Ureter (tissue), 1 donor: ENCODE measurements at regions not wholly inside any gene's neighbourhood (a gene's known extent, or its start where the extent isn't known, plus 50 kb on each side); places are given as distances from the start of the nearest gene placed in this dataset.

Experiments
- DNase-seq: peaks from one replicate; pipeline ENCODE4 v3.0.0-alpha.2; 2020; ENCODE audit warnings: low spot score
- donor health status: DM: yes; HTN: yes; CAD: no.

DNA sequence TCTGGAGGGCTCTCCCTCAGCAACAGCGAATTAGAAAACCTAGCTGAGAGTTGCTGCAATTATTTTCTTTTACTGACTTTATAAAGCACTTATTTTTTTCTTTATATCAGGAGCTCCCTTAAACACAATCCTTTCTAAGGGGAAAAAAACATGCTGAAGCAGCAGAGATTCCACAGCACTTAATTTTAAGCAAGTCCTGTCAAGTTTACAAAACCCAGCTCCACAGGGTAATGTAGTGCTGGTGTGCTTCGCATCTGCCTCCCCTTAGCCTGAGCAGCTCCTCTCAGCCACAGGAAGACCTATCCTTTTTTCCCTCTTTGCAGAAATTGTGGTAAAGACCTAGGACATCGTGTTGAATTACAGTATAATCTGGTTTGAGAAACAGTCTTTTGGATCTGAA lies 208.1 kb upstream of the SYNDIG1 start:
- DNase-seq: no peak

DNA sequence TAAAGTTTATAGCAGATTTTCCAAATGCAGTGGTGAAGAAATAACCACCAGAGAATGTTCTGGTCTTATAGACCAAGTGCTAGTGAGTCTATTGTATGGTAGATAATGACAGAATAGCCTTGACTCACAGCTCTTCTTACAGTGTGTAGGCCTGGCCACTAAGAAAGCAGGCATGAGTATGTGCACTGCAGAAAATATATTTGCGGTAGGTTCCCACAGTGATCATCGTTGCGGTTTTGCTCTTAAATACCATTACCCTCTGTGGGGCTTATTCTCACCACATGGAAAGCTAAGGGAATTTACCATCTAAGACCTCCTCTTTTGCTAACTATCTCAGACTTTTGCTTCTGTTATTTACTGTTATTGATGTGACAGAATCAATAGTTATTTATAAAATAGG lies 212.3 kb upstream of the SYNDIG1 start:
- DNase-seq: no peak

DNA sequence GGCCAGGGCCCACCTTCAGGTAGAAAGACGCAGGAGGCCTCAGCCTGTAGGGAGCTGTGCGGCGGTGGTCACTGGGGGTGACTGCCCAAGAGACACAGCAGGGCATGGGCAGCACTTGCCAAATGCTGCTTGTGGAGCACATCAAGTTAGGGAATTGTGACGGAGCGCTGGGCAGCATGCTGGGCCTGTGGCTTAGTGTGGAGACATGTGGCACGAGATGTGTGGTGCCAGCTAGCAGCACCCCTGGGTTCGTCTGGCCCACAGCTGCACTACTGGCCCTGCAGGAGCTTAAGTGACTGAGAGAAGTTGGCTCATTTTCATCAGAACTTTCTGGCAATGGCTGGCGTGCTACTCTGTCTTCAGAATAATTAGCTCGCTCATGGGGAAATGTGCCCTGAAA lies 213.1 kb upstream of the SYNDIG1 start:
- DNase-seq: no peak

DNA sequence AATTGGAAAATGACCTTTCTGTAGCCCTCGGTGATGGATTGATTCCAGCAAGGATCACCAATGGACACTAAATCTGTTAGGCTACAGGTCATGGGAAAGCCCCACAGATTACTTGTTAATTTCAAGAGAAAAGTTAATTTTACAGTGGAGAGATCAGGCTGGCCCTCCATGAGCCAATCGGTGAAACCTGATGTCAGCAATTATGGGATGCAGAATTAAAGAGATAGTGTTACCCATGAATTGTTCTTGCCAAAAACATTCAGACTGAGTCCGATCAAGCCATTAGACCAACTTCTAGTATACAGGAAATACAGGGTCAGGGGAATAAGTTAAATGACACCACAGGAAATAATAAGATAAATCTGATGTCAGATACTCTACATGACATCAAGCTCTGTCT lies 214.9 kb upstream of the SYNDIG1 start:
- no peak for DNase-seq

DNA sequence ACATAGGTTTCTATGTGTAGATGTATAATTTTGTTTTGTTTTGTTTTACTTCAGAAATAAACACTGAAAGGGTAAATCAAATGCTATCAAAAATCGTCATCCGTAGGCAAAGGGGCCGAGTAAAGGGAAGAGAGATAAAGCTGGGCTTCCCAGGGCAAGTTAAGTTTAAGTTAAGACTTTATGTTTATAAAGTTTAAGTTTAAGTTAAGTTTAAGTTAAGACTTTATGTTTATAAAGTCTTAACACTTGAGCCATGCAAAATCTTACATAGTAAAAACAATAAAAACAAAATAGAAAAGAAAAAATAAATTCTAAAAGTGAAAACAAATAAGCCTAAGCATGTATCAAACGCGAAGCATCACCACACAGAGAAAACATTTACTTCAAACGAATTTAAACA lies 216.1 kb upstream of the SYNDIG1 start:
- no peak for DNase-seq

DNA sequence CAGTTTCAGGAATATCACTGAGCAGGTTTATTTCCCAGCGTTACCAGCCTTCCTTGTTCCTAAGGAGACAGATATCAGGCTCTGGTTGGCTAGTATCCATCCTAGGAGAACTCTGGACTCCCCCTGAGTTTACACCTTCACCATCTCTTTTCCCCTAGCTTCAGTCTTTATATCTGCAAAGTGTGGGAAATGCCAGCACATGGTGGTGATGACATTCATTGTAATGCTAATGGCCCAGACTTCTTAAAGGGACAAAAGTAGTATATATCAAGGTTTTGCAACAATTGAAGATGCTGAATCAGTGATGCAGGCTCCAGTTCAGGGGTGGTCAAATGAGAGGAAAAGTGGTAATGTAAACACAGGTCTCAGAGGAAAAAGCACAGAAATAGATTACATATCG lies 224.3 kb upstream of the SYNDIG1 start:
- DNase-seq: no peak

DNA sequence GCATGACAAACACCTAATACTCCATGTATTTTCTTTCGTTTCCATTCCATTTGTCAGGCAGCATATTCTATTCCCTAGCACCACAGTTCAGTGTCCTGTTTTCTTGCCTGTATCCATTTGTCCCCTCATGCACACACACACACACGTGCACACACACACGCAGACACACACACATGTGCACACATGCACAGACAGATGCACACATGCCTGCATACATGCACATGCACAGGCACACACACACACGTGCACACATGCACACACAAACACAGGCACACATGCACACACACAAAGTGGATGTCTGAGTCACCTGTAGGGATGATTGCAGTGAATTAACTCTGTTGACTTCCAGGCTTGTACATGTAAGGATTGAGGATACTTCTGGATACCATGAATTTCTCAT lies 226.7 kb upstream of the SYNDIG1 start:
- no peak for DNase-seq

DNA sequence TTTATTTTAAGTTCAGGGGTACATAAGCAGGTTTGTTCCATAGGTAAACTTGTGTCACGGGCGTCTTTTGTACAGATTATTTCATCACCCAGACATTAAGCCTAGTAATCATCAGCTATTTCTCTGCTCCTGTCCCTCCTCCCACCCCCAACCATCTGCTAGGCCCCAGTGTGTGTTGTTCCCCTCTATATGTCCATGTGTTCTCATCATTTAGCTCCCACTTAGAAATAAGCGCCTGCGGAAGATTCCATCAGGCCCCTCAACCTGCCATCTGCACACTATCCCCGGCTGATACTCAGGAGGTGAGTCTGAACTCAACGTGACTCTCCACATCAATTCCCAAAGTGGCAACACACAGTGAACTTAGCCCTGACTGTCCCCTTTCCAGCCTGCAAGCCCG lies 228.0 kb upstream of the SYNDIG1 start:
- DNase-seq: no peak

DNA sequence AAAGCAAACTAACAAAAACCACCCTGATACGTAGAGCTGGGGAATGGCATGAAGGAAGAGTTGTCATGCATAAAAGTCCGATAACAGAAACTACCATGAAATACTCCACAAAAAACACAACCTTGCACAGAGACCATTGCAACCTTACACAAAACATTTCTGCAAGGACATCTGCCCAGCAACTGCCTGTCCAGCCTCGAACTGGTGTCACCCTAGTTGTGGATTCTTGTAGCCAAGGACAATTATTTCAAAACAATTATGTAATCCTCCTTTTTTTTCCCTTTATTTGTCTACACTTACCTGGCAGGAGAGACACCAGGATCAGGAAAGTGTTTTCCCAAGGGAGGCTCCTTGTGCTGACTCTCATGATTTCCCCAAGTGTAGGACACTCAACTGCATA lies 232.5 kb upstream of the SYNDIG1 start:
- DNase-seq: no peak

DNA sequence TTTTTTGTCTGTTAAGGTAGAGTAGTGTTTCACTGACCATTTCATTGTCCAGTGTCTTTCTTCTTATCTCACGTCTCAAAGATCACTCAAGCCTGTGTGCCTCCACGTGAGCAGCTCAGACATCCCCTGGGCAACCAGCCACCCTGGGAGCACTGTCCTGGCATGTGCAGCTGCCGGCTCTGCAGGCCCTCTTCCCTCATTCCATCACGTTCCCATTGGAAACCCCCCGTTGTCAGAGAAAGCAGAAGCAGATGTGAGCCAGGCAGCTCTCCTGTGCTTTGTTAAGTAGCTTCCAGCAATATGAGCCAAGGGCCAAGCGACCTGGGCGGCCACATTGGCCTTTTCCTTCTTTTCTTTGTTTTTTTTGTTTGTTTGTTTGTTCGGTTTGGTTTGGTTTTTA lies 233.2 kb upstream of the SYNDIG1 start:
- no peak for DNase-seq

DNA sequence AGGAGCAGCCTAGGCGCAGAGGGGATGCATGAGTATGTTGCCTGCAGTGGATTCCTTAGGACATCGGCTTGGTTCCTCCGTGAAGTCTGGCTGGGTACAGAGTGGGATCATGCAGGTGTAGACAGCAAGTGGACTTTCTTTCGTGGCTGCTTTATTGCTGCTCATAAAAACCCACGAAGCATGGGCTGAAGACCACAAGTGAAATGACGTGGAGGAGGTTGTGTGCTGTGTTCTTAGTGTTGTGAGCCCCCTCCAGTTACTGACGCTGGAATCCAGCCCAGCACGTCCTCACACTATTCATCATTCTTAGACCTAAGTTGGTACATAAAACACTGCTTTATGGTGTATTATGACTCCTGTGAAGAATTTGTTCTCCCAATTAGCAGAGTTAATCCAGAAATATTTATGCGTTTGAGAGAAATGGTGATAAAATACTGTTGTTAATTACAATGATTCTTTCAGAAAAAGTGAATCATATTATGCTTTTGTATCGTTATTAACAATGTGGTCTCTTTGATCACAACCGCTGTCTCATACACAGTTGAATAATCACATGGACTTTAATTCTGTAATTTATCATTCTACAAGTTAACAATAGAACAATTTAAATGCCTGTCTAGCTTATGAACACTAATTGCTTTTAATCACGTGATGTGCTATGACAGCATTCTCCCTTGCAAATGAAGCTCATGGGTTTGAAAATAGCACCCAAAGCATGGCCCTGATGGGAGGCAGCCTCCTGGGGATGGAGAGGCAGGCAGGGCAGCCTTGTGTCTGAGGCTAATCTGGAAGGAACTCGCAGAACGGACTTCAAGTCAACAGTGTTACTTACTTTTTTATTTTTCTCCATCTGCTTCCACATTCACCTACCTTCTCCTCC lies 233.9 kb upstream of the SYNDIG1 start:
- no peak for DNase-seq

DNA sequence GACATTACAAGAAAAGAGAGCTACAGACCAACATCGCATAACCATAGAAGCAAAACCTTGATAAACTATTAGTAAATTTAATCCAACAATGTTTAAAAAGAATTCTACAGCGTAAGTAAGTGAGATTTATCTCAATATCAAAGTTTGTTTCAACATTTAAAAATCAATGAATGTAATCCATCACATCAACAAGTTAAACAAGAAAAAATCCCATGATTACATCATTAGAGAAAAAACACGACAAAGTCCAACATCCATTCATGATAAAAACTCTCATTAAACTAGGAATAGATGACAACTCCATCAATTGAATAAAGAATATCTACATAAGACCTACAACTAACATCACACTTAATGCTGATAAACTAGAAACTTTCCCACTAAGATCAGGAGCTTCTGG lies 239.0 kb upstream of the GGTLC1 start:
- no peak for DNase-seq

DNA sequence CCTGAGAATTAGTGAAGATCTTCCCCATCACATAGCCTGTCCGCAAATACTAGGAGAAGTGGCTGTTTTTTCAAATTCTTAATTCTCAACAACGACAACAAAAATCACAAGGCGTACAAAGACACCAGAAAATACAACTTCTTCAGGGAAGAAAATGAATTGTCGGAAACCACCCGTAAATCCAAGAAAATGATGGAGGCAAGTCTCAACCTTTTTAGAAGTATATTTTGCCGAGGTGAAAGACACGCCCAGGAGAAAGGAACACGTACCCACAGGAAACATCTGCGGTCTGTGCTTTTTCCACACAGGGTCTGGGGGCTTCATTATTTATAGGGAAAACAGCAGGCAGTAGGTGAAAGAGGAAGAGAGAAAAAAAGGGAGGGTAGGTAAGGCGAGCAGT lies 223.9 kb upstream of the GGTLC1 start:
- no peak for DNase-seq

DNA sequence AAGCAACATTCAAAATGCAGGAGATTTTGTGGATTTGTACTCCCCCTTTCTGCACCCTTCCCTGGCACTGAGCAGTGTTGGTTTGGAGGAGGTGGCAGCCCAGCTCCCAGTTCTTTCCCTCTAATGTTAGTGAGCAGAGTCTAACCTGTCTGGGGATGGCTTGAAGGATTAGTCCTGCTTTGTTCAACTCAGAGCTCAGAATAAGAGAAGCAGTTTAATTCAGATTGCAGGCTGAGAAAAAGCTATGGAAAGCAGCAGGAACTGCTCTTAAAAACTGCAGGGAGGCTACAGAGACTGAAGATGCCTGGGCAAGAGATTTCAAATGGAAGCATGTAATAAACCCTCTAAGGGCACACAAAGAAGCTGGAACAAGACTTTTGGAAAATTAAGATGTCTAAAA lies 223.4 kb upstream of the GGTLC1 start:
- no peak for DNase-seq

DNA sequence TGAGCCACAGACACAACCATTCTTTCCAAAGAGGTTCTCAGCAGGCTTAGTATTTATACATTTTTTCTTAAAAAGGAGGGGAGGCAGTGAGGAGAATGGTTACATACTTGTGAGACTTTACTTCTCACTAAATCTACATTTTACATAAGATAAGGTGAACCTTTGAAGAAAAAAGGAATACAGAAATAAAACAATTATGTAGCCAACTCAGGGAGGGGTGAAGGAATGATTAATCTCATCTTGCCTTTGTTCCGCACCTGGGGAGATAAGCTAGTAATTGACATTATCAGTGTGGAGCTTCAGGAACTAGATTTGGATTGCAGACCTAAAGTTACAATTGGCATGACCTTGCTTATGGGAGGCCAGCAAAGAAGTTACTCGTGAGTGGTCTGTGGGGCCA lies 221.8 kb upstream of the GGTLC1 start:
- no peak for DNase-seq

DNA sequence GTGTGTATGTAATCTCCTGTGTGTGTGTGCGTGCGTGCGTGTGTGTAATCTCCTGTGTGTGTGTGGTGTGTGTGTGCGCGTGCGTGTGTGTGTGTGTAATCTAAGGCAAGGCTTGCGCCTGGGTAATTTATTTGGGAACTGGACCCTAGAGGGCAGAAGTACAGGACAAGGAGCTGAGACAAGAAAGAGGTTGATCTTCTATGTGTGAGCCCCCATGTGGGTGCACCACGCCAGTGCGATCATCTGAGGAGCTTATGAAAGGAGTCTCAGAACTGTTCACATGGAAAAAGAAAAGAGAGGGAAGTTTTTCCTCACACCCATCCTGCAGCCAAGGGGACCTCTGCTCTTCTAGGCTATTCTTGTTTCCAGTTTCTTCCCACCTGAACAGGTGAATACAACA lies 220.1 kb upstream of the GGTLC1 start:
- DNase-seq: no peak

DNA sequence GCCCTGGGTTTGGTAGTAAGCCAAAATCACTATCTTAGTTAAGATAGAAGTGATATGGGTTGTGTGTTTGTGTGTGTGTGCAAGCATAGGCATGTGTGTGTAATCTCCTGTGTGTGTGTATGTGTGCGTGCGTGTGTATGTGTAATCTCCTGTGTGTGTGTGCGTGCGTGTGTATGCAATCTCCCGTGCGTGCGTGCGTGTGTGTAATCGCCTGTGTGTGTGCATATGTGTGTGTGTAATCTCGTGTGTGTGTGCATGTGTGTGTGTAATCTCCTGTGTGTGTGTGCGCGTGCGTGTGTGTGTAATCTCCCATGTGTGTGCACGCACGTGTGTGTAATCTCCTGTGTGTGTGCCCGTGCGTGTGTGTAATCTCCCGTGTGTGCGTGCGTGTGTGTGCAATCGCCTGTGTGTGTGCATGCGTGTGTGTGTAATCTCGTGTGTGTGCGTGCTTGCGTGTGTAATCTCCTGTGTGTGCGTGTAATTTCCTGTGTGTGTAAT lies 219.3 kb upstream of the GGTLC1 start:
- DNase-seq: no peak

DNA sequence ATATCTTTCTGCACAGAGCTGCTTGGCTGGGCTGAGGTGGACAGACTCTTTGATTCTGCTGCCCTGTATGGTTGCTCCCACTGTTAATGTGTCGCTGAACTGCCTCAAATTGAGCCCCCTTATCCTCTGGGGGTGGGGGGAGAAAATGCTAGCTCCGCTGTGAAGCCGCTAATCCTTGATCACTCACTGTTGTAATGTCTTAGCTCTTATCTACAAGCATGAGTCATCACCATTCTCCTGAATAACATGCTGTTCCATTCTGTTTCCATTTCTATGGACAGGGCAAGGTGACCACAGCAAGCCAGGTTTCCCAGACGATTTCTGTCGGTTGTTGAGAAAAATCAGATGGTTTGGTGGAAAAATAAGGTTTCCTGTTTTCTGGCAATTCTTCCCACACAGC lies 218.4 kb upstream of the GGTLC1 start:
- no peak for DNase-seq

DNA sequence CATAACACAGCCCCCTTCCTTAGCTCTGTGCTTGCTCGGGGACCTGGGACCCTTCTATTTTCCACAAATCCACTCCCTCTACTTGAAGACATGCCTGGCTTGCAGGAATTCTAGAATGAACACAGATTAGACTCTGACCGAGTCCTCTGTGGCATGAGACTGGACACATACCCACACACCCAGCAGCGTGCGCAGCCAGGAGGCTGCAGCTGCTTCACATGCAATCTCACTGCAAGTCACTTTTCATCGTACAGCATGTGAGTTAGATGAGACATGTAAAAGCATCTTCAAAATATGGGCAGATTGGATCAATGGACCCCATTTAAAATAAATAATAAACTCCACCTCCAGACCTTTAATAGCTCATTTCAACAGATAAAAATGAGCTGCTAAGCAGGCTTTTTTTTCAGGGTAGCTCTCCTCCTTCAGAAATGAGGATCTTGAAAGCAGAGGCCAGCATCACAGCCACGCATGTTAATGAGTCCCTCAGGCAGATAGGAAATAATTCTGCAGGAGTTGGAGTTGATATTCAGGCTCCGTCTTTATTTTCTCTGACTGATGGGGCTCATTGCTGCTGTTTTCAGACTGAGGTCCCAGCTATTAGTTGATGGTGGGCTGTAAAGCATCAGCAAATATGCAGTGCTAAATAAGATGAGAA lies 215.1 kb upstream of the GGTLC1 start:
- DNase-seq: no peak

DNA sequence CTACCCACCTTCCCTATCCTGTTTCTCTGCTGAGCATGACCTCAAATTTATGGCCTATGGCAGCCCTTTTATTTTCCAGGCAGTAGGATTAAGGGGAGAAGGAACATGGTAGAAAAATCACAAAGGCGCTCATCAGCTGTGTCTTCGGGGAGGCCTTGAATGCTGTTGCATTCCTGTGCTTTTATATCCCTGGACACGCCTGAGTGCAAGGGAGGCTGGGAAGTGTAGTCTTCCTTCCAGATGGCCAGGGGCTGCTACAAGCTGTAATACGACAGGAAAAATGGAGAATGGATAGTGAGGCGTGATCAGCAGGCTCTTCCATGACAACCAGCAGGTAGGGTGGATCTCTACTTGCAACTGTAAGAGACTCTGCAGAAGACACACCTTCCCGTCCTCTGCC lies 210.9 kb upstream of the GGTLC1 start:
- DNase-seq: no peak

DNA sequence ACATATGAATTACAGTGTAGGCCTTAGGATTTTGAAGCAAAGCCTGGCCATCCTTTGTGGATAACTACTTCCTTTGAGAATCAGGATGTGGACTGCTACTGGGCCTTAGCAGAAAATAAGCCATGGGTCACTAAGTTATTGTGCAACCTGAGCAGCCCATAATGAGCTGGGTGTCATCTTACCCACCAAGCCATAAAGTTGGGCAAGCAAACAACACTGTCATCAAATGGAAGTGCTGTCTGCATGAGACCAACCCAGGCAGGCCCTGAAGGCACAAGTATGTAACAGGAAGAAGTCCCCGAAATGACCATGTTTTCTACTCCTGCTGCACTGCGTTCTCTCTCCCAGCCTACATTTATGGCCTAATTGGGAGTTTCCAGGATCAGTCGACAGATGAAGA lies 205.6 kb upstream of the GGTLC1 start:
- no peak for DNase-seq

DNA sequence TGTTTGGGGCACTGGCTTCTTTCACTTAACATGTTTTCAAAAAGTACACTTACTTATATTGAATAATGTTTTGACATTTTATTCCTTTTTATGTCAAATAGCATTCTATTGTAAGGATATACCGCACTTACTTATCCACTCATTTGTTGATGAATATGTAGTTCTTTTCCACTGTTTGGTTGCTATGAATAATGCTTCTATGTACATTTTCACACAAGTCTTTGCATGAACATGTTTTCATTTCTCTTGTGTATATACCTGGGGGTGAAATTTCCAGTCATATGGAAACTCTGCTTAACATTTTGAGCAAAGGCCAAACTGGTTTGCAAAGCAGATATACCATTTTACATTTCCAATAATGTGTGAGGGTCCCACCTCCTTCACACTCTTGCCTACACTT lies 202.3 kb upstream of the GGTLC1 start:
- no peak for DNase-seq

DNA sequence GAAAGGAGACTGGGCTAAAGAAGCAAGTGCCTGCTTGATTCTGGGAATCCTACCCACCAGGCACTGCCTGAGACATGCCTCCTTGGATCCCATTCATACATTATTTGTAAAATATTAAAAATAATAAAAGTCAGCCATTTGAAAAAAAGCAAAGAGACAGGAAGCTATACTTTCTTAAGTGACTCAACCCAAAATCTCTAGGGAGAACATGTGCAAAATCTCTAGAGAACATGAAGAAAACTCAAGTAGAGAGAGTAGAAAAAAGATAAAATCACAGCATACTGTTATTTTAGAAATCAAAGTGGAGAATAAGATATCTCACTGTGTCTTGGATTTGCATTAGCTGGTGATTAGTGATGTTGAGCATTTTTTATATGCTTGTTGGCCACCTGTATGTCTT lies 197.2 kb upstream of the GGTLC1 start:
- DNase-seq: no peak

DNA sequence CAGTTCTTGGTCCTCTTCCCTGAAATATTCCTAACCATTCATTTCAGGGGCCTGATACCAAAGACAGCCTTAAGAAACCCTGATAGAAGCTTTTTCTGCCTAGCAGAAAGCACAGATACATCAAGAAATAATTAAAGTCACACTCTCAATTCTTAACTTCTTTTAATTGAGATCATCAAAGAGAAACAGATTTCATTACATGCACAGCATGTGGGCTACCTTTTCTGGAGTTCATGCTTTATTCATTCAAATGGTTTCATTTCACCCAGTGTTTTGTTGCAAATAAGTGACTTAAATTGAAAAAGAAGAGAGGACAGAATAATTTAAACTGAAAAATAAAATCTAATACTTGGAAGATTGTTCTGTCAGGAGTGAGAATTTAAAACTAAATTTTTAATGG lies 192.6 kb upstream of the GGTLC1 start:
- no peak for DNase-seq
